ENCODE measurements at regions not wholly inside any gene's neighbourhood (a gene's known extent, or its start where the extent isn't known, plus 50 kb on each side); places are given as distances from the start of the nearest gene placed in this dataset.

DNA sequence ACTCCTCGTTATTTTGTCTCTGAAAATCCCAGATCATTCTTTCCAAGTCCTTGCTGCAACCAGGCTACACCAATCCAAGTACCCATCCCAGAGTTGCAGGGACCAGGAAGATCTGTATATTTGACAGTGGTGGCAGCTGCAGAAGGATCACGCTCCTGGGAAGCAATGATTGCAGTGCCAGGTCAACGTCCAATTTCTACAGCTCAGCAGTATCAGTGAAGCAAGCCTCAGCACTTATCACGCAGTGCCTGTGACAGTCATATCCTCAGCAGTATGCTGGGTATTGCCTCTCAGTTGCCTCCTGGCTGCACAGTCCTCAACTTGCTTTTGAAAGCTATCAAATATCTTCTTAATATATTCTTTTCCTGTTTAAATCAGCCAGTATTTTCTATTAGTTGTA is 66.7 kb downstream of the BARHL2 start:
- Histone ChIP-seq H3K4me2 (no peak overlapping the region), H3K4me3 (no peak overlapping the region), H3K9me3 (ENCODE audit: low read depth) (no peaks in the 10 kb centered on the region), H3K4me1 (ENCODE audit: insufficient read depth) (no peaks in the 10 kb centered on the region), H3K27me3 (no peaks in the 10 kb centered on the region), H4K20me1 (ENCODE audit: insufficient read depth, poor library complexity, severe bottlenecking) (no peaks in the 10 kb centered on the region), H3K9me2 (replicated peaks; ENCODE audit: insufficient read depth) (no peaks in the 10 kb centered on the region), H3K36me3 (replicated peaks; ENCODE audit: insufficient read depth, low read depth) (no peaks in the 10 kb centered on the region), H3K27ac (no peak overlapping the region), H2AFZ (no peak overlapping the region), H3K79me2 (no peaks in the 10 kb centered on the region)
- DNase-seq (ENCODE audit: low spot score), result peak; percentile 42
- WGBS (ENCODE audit: low lambda C conversion rate, missing lambda C conversion rate), result 64% methylated on average over 4 of the region's 4 CpGs
- TF ChIP-seq EZH2 (IDR thresholded peaks at IDR 0.05; ENCODE audit: borderline replicate concordance) (no peak), EZH2phosphoT487 (IDR thresholded peaks at IDR 0.05; ENCODE audit: low read depth, severe bottlenecking, unreplicated experiment) (no peak)
- TF ChIP-seq, protein P1, sequence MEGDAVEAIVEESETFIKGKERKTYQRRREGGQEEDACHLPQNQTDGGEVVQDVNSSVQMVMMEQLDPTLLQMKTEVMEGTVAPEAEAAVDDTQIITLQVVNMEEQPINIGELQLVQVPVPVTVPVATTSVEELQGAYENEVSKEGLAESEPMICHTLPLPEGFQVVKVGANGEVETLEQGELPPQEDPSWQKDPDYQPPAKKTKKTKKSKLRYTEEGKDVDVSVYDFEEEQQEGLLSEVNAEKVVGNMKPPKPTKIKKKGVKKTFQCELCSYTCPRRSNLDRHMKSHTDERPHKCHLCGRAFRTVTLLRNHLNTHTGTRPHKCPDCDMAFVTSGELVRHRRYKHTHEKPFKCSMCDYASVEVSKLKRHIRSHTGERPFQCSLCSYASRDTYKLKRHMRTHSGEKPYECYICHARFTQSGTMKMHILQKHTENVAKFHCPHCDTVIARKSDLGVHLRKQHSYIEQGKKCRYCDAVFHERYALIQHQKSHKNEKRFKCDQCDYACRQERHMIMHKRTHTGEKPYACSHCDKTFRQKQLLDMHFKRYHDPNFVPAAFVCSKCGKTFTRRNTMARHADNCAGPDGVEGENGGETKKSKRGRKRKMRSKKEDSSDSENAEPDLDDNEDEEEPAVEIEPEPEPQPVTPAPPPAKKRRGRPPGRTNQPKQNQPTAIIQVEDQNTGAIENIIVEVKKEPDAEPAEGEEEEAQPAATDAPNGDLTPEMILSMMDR (IDR thresholded peaks at IDR 0.05; ENCODE audit: poor library complexity), result no peak

DNA sequence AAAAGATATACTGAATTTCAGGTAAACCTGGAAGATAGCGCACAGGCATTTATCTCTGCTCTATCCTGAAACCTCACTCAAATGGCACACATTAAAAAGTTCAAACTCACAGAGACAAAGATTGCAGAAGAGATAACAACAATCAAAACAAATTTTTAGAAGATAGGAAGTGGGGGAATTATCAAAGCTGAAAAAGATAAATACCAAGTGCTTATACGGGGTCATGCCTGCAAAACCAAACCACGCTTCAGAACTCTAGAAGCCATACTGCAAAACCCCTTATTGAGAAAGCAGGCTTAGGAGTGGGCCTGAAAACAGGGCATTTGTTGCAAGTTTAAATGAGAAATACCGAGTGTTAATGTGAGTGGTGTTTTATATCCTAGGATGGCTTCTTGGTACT is 76.8 kb downstream of the BARHL2 start:
- DNase-seq (ENCODE audit: low spot score), result no peak
- no peak overlapping the region for H3K4me3 ChIP-seq
- H2AFZ ChIP-seq, result no peak overlapping the region
- no peaks in the 10 kb centered on the region for H3K36me3 ChIP-seq (replicated peaks; ENCODE audit: insufficient read depth, low read depth)
- H3K4me1 ChIP-seq (ENCODE audit: insufficient read depth), result no peaks in the 10 kb centered on the region
- no peaks in the 10 kb centered on the region for H3K9me3 ChIP-seq (ENCODE audit: low read depth)
- H3K27ac ChIP-seq, result no peak overlapping the region
- H4K20me1 ChIP-seq (ENCODE audit: insufficient read depth, poor library complexity, severe bottlenecking), result no peaks in the 10 kb centered on the region
- H3K4me2 ChIP-seq, result no peak overlapping the region
- WGBS (ENCODE audit: low lambda C conversion rate, missing lambda C conversion rate), result 81% methylated on average over 4 of the region's 4 CpGs
- H3K27me3 ChIP-seq, result no peaks in the 10 kb centered on the region
- no peaks in the 10 kb centered on the region for H3K9me2 ChIP-seq (replicated peaks; ENCODE audit: insufficient read depth)
- H3K79me2 ChIP-seq, result no peaks in the 10 kb centered on the region
- no peak for TF ChIP-seq EZH2 (IDR thresholded peaks at IDR 0.05; ENCODE audit: borderline replicate concordance)
- TF ChIP-seq EZH2phosphoT487 (IDR thresholded peaks at IDR 0.05; ENCODE audit: low read depth, severe bottlenecking, unreplicated experiment), result no peak
- TF ChIP-seq, protein P1 (IDR thresholded peaks at IDR 0.05; ENCODE audit: poor library complexity), result no peak

DNA sequence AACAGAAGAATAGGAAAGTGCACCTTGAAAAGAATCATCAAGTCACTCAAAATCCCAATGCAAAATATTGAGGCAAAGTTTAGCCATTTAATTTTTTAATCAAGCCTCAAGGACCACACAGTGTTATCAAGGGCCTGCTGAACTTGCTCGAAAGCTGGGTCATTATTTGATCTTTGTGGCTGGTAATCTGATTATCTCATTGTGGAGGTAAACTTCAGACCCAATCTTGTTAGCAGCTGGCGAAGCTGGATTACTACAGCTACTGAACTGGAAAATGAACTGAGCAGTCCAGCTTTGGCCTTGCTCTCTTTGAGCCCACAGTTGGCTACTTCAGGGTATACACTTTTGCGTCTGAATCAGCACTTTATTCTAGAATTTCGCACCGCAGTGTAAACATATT is 94.4 kb downstream of the BARHL2 start:
- H3K36me3 ChIP-seq (replicated peaks; ENCODE audit: insufficient read depth, low read depth), result no peaks in the 10 kb centered on the region
- no peak for DNase-seq (ENCODE audit: low spot score)
- H2AFZ ChIP-seq, result no peak overlapping the region
- no peak overlapping the region for H3K27ac ChIP-seq
- H3K9me2 ChIP-seq (replicated peaks; ENCODE audit: insufficient read depth), result no peaks in the 10 kb centered on the region
- no peak overlapping the region for H3K4me3 ChIP-seq
- TF ChIP-seq, protein P1 (IDR thresholded peaks at IDR 0.05; ENCODE audit: poor library complexity), result no peak
- TF ChIP-seq EZH2phosphoT487 (IDR thresholded peaks at IDR 0.05; ENCODE audit: low read depth, severe bottlenecking, unreplicated experiment) (no peak), EZH2 (IDR thresholded peaks at IDR 0.05; ENCODE audit: borderline replicate concordance) (no peak)
- no peaks in the 10 kb centered on the region for H3K4me1 ChIP-seq (ENCODE audit: insufficient read depth)
- no peaks in the 10 kb centered on the region for H3K27me3 ChIP-seq
- no peaks in the 10 kb centered on the region for H4K20me1 ChIP-seq (ENCODE audit: insufficient read depth, poor library complexity, severe bottlenecking)
- WGBS (ENCODE audit: low lambda C conversion rate, missing lambda C conversion rate), result 85% methylated on average over 5 of the region's 5 CpGs
- H3K79me2 ChIP-seq, result no peaks in the 10 kb centered on the region
- H3K9me3 ChIP-seq (ENCODE audit: low read depth), result no peaks in the 10 kb centered on the region
- H3K4me2 ChIP-seq, result no peak overlapping the region

DNA sequence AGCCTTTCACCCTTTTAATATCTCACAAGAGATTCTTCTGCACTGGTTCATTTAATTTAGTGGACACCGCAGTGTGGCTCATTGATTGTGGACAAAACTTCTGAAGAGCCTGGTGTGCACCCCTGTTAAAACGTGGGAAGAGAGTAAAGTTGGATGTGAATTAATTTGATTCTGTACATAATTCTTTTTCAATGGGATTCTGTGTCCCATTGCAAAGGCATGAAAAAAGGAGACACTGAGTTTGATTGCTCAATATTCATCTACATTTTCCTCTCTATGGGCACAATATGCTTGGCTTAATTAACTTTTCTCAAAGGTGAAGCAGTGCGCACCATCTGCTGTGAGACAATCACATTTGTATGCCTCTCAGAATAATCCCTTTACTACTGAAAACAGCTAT is 95.1 kb downstream of the BARHL2 start:
- no peak for DNase-seq (ENCODE audit: low spot score)
- Histone ChIP-seq H3K4me3 (no peak overlapping the region), H3K36me3 (replicated peaks; ENCODE audit: insufficient read depth, low read depth) (no peaks in the 10 kb centered on the region), H3K79me2 (no peaks in the 10 kb centered on the region), H2AFZ (no peak overlapping the region), H3K27me3 (no peaks in the 10 kb centered on the region), H4K20me1 (ENCODE audit: insufficient read depth, poor library complexity, severe bottlenecking) (no peaks in the 10 kb centered on the region), H3K9me2 (replicated peaks; ENCODE audit: insufficient read depth) (no peaks in the 10 kb centered on the region), H3K9me3 (ENCODE audit: low read depth) (no peaks in the 10 kb centered on the region), H3K27ac (no peak overlapping the region), H3K4me1 (ENCODE audit: insufficient read depth) (no peaks in the 10 kb centered on the region), H3K4me2 (no peak overlapping the region)
- WGBS (ENCODE audit: low lambda C conversion rate, missing lambda C conversion rate), result 88% methylated on average over 3 of the region's 3 CpGs
- TF ChIP-seq EZH2phosphoT487 (IDR thresholded peaks at IDR 0.05; ENCODE audit: low read depth, severe bottlenecking, unreplicated experiment) (no peak), EZH2 (IDR thresholded peaks at IDR 0.05; ENCODE audit: borderline replicate concordance) (no peak)
- TF ChIP-seq, protein P1 (IDR thresholded peaks at IDR 0.05; ENCODE audit: poor library complexity), result no peak
